K562 (cell line): ENCODE measurements at regions not wholly inside any gene's neighbourhood (a gene's known extent, or its start where the extent isn't known, plus 50 kb on each side); places are given as distances from the start of the nearest gene placed in this dataset.

Experiments
- ATAC-seq: fragments of 200-7000 bp; cut with Tn5 transposase; 3 replicates; pipeline ENCODE4 v1.9.1; 2020; ENCODE audit warnings: moderate library complexity
- BruUV-seq: library from RNA; stranded (reverse); fragments of 400-500 nt; replicated peaks from 2 replicates; lab custom pipeline; 2021; lab: Mats Ljungman, UMichigan
- CTCF ChIA-PET: fragments of 300-600 bp; formaldehyde crosslinking; extraction: SDS; loops from one replicate; lab custom pipeline; 2021; ENCODE audit warnings: low intra/inter-chr PET ratio; lab: Yijun Ruan, JAX
- POLR2A ChIA-PET: fragments of 300-600, 350-650 bp; sonication (Branson Sonifier 250); formaldehyde crosslinking; extraction: SDS; loops from one replicate; lab custom pipeline; 2021; ENCODE audit warnings: antibody characterized with exemption, inconsistent platforms; lab: Yijun Ruan, JAX
- DNase-seq, 4 experiments: peaks; one replicate each; pipeline versions ENCODE4 v3.0.0 to v3.0.0-alpha.2; 2011 to 2018; ENCODE audit warnings: low spot score in 3 of 4, mixed read lengths in 3 of 4; ENCODE audit errors: extremely low read depth in 1 of 4
- FAIRE-seq: peaks from 2 replicates; lab custom pipeline; 2011; peaks lifted over from hg19 to GRCh38; lab: Jason Lieb, UNC
- H2AFZ ChIP-seq: 2 replicates; pipeline ENCODE4 v1.6.0; 2011; ENCODE audit warnings: low read depth, low read length, control low read depth, inconsistent platforms
- H3K27ac ChIP-seq: fragments of 200-600 bp; 3 replicates; pipeline ENCODE4 v1.8.0; 2011; ENCODE audit warnings: low read depth, mild to moderate bottlenecking, control low read depth, inconsistent platforms, low read length, moderate library complexity, mixed read lengths; ENCODE audit errors: extremely low read depth
- H3K27me3 ChIP-seq, 2 experiments: fragments of 300-600 bp in 1 of 2; 2 replicates in 1 of 2; 3 replicates in 1 of 2; pipeline versions ENCODE4 v1.6.0 to v1.8.0; 2011; ENCODE audit warnings: inconsistent platforms in 2 of 2, low read length in 2 of 2, mild to moderate bottlenecking in 1 of 2, mixed read lengths in 1 of 2, moderate library complexity in 1 of 2; ENCODE audit not compliant: control insufficient read depth in 2 of 2, insufficient read depth in 2 of 2
- H3K36me3 ChIP-seq: fragments of 300-600 bp; 3 replicates; pipeline ENCODE4 v1.8.0; 2011; ENCODE audit warnings: mild to moderate bottlenecking, low read length, inconsistent platforms; ENCODE audit not compliant: control insufficient read depth, insufficient read depth
- H3K4me1 ChIP-seq, 2 experiments: fragments of 200-600 bp in 1 of 2; replicated peaks in 1 of 2; 2 replicates in 1 of 2; 3 replicates in 1 of 2; pipeline versions ENCODE4 v1.5.1 to v1.8.0; 2011; ENCODE audit warnings: inconsistent platforms in 2 of 2, low read length in 2 of 2, mild to moderate bottlenecking in 1 of 2, mixed read lengths in 1 of 2, moderate library complexity in 1 of 2; ENCODE audit not compliant: control insufficient read depth in 2 of 2, insufficient read depth in 2 of 2
- H3K4me2 ChIP-seq: 2 replicates; pipeline ENCODE4 v1.6.1; 2011; ENCODE audit warnings: low read length, control low read depth, inconsistent platforms, mixed read lengths; ENCODE audit not compliant: insufficient read depth
- H3K4me3 ChIP-seq: fragments of 200-600 bp; sonication (generic), shearing (Covaris generic); 2 replicates; pipeline ENCODE4 v1.5.1; 2016; ENCODE audit warnings: control low read depth, inconsistent platforms
- H3K79me2 ChIP-seq: fragments of 200-600 bp; 3 replicates; pipeline ENCODE4 v1.8.0; 2011; ENCODE audit warnings: low read length, inconsistent platforms; ENCODE audit not compliant: control insufficient read depth, insufficient read depth
- H3K9ac ChIP-seq, 2 experiments: 2 replicates each; pipeline versions ENCODE4 v1.6.0 to v1.6.1; 2011; ENCODE audit warnings: low read depth in 2 of 2, low read length in 2 of 2, control low read depth in 1 of 2, inconsistent platforms in 1 of 2, mild to moderate bottlenecking in 1 of 2, mixed read lengths in 1 of 2; ENCODE audit not compliant: insufficient read depth in 1 of 2
- H3K9me1 ChIP-seq: one replicate; pipeline ENCODE4 v1.6.0; 2011; ENCODE audit warnings: inconsistent platforms, mild to moderate bottlenecking, low read length, moderate library complexity; ENCODE audit not compliant: control insufficient read depth, insufficient read depth
- H3K9me3 ChIP-seq: replicated peaks from 2 replicates; pipeline ENCODE4 v1.5.1; 2011; ENCODE audit warnings: low read depth, low read length, inconsistent platforms; ENCODE audit not compliant: control insufficient read depth, insufficient read depth
- H4K20me1 ChIP-seq: replicated peaks from 2 replicates; pipeline ENCODE4 v1.6.1; 2011; ENCODE audit warnings: low read length, inconsistent platforms, mixed read lengths; ENCODE audit not compliant: control insufficient read depth, insufficient read depth
- KDM2B ChIP-seq: fragments of 250-450 bp; sonication (Bioruptor Pico); IDR thresholded peaks from 2 replicates; pipeline ENCODE4 v1.8.0; 2021; ENCODE audit warnings: mild to moderate bottlenecking, moderate library complexity
- KDM4B ChIP-seq, 2 experiments: fragments of 450-650 bp in 1 of 2; sonication (generic) in 1 of 2; IDR thresholded peaks; 2 replicates each; pipeline ENCODE4 v1.6.1; 2016 to 2017; ENCODE audit warnings: borderline replicate concordance in 2 of 2, antibody characterized with exemption in 1 of 2, low read depth in 1 of 2, mild to moderate bottlenecking in 1 of 2
- PTBP1 ChIP-seq: fragments of 200-400 bp; formaldehyde crosslinking; IDR thresholded peaks from 2 replicates; pipeline ENCODE4 v1.6.1; 2017; ENCODE audit warnings: low read depth, low read length
- REST ChIP-seq, 2 experiments: fragments of 450-650 bp; formaldehyde crosslinking in 1 of 2; IDR thresholded peaks; 2 replicates each; pipeline versions ENCODE4 v1.4.0 to v1.6.1; 2014 to 2020; ENCODE audit warnings: mild to moderate bottlenecking in 2 of 2, borderline replicate concordance in 1 of 2, low read depth in 1 of 2
- ZBED1 ChIP-seq: IDR thresholded peaks from 2 replicates; pipeline ENCODE4 v1.6.1; 2014
- ZEB2 ChIP-seq: fragments of 450-650 bp; IDR thresholded peaks from 2 replicates; pipeline ENCODE4 v1.6.1; 2016
- ZKSCAN1 ChIP-seq: fragments of 150-350 bp; IDR thresholded peaks from 2 replicates; pipeline ENCODE4 v1.6.1; 2016; ENCODE audit warnings: low read depth, low read length
- WGBS: fragments of 100-300 bp; shearing (Covaris generic); methylation state at CpG from one replicate; pipeline ENCODE4 v1.1.6; 2016; ENCODE audit warnings: low coverage, mixed read lengths; ENCODE audit not compliant: insufficient coverage; ENCODE audit errors: missing lambda C conversion rate; 5-methylcytosine and 5-hydroxymethylcytosine counted together
- in situ Hi-C: fragments of 300-500 bp; cut with MboI; formaldehyde crosslinking; loops from 4 replicates; pipeline ENCODE4 v1.15.0; 2018; ENCODE audit warnings: inconsistent platforms, mixed read lengths
- intact Hi-C: fragments of 100-400 bp; cut with micrococcal nuclease; formaldehyde crosslinking; loops from 2 replicates; pipeline ENCODE4 v1.14.2; 2022

- H3K9me1 ChIP-seq: no peaks in the 10 kb centered on the region
- H3K4me3 ChIP-seq: no peak overlapping the region
- no peak overlapping the region for H2AFZ ChIP-seq
- no peak overlapping the region for H3K27ac ChIP-seq
- BruUV-seq: no TSS peak
- H3K4me2 ChIP-seq: no peak overlapping the region
- in situ Hi-C loops (no loop called here), intact Hi-C loops (no loop called here)
- no peaks in the 10 kb centered on the region for H3K79me2 ChIP-seq
- peaks cover 5 to 60% of the 10 kb centered on the region in 2 experiments for H3K27me3 ChIP-seq
- ATAC-seq: no peak
- H4K20me1 ChIP-seq: peaks cover 8% of the 10 kb centered on the region; the same call in 1 of the 2 replicates
- H3K9ac ChIP-seq: no peak overlapping the region
- H3K9me3 ChIP-seq: no peaks in the 10 kb centered on the region
- ChIA-PET POLR2A (interaction anchor here (1.2 to 1.3 kb wide), 2 partner anchors 11 to 17 kb away, joined by 3 to 4 read pairs; no protein-coding TSS in a partner anchor), CTCF (no interaction called here)
- H3K36me3 ChIP-seq: no peaks in the 10 kb centered on the region
- no peak for DNase-seq
- H3K4me1 ChIP-seq: no peaks in the 10 kb centered on the region
- WGBS: 0% methylated on average over 5 of the region's 5 CpGs
- no peak for FAIRE-seq
- TF ChIP-seq ZBED1 (no peak), ZEB2 (no peak), KDM4B (IDR thresholded peaks at IDR 0.05; ENCODE audit: borderline replicate concordance in 2 of 2, low read depth in 1 of 2) (no peak), REST (IDR thresholded peaks at IDR 0.05; ENCODE audit: borderline replicate concordance) (0 out of 2 replicates have a peak, but pooled peaks have one; percentile 13), REST (CRISPR knock-in tag; IDR thresholded peaks at IDR 0.05; ENCODE audit: low read depth) (no peak), ZKSCAN1 (no peak), PTBP1 (no peak), KDM2B (CRISPR knock-in tag) (no peak)
These were observed 206.3 kb downstream of the FOXD2 start for GRCh38 chr1:47644212-47644573.
